ENCODE measurements at regions not wholly inside any gene's neighbourhood (a gene's known extent, or its start where the extent isn't known, plus 50 kb on each side); places are given as distances from the start of the nearest gene placed in this dataset.

- no peak overlapping the region for H3K4me3 ChIP-seq (ENCODE audit: control insufficient read depth, low read depth, low read length)
- TF ChIP-seq CTCF (IDR thresholded peaks at IDR 0.05; ENCODE audit: control insufficient read depth, insufficient read depth, low read depth, low read length, missing control alignments), result no peak
- DNase-seq (ENCODE audit: low read depth), result no peak
Measured at GRCh38 chr22:49320714-49321476, 506.8 kb downstream of the BRD1 start.

DNA sequence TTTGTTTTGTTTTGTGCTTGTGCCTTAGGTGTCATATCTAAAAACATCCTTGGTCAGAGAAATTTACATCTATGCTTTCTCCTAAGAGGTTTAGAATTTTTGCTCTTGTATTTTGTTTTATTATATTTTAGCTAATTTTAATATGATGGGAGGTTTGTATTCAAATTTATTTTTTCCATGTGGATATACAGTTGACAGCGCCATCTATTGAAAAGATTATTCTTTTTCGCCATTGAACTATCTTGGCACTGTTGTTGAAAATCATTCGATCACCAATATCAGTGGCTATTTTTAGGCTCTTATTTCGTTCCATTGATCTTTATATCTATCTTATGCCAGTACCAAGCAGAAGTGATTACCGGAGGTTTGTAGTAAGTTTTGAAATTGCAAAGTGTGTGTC is 510.3 kb downstream of the BRD1 start:
- no peak for TF ChIP-seq CTCF (IDR thresholded peaks at IDR 0.05; ENCODE audit: control insufficient read depth, insufficient read depth, low read depth, low read length, missing control alignments)
- H3K4me3 ChIP-seq (ENCODE audit: control insufficient read depth, low read depth, low read length), result no peak overlapping the region
- no peak for DNase-seq (ENCODE audit: low read depth)

DNA sequence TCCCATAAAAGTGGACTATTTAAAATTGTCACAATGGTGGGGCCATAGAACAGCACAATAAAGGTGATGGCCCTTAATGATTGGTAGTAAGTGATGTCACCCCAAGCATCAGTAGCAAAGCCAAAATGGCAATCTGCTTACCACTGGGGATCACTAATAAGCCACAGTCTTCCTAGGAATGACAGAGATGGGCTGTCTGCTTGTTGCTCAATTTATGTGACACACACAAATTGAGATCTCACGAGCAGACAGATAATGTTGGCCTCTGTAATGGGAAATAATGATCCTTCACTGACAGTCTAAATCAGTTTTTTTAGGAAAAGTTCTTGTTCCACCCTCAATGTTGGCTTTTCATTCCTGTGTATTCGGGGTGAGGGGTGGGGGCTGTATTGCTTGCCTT is 515.1 kb downstream of the BRD1 start:
- DNase-seq (ENCODE audit: low read depth), result no peak
- TF ChIP-seq CTCF (IDR thresholded peaks at IDR 0.05; ENCODE audit: control insufficient read depth, insufficient read depth, low read depth, low read length, missing control alignments), result no peak
- H3K4me3 ChIP-seq (ENCODE audit: control insufficient read depth, low read depth, low read length), result no peak overlapping the region

DNA sequence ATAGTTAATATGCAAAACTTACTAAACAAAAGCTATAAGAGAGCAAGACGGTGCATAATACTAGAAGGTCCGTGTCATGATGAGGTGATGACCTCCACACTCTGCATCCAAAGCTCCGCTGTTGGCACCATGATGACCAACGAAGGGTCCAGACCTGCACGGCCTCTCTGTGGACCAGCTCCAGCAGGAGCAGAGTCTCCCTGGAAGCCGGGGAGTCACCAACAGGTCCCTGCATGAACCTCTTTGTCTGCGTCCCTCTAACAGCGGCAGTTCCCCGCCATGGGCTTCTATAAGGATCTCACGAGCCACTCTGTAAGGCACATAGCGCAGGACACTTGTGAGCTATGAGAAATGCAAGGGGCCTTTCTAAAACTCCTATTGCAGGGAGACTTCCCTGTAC is 517.3 kb downstream of the BRD1 start:
- no peak for TF ChIP-seq CTCF (IDR thresholded peaks at IDR 0.05; ENCODE audit: control insufficient read depth, insufficient read depth, low read depth, low read length, missing control alignments)
- H3K4me3 ChIP-seq (ENCODE audit: control insufficient read depth, low read depth, low read length), result no peak overlapping the region

GRCh38 chr22:49308300-49308699 is 519.4 kb downstream of the BRD1 start:
- no peak overlapping the region for H3K4me3 ChIP-seq (ENCODE audit: control insufficient read depth, low read depth, low read length)
- no peak for DNase-seq (ENCODE audit: low read depth)
- no peak for TF ChIP-seq CTCF (IDR thresholded peaks at IDR 0.05; ENCODE audit: control insufficient read depth, insufficient read depth, low read depth, low read length, missing control alignments)

More for the DNA sequence above, 517.3 kb downstream of the BRD1 start:
- no peak for DNase-seq (ENCODE audit: low read depth)

DNA sequence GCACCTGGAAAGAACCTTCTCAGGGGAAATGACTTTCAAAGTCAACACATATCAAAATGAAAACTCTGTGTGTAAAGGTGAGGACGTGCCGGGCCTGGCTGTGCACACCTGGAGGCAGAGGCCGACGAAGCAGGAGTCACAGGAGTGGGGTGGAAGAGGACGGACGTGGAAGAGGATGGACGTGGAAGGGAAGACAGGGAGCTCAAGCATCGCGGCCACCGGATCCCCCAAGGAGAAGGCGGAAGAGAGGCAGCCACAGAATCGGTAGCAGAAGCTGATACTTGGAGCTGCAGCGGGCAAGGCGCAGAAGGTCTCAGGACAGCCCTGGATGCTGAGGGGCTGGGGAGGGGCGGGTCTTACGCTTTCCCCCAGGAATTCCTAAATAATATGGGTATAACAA is 519.8 kb downstream of the BRD1 start:
- TF ChIP-seq CTCF (IDR thresholded peaks at IDR 0.05; ENCODE audit: control insufficient read depth, insufficient read depth, low read depth, low read length, missing control alignments), result no peak
- no peak overlapping the region for H3K4me3 ChIP-seq (ENCODE audit: control insufficient read depth, low read depth, low read length)
- DNase-seq (ENCODE audit: low read depth), result no peak

All from AG09309 (cell line).